NB4 (cell line): ENCODE measurements at regions not wholly inside any gene's neighbourhood (a gene's known extent, or its start where the extent isn't known, plus 50 kb on each side); places are given as distances from the start of the nearest gene placed in this dataset.

ENCODE experiments used
- DNase-seq: peaks from one replicate; pipeline ENCODE4 v3.0.0; 2010; ENCODE audit warnings: low read depth
- H3K4me3 ChIP-seq: one replicate; pipeline ENCODE4 v1.5.1; 2011; ENCODE audit warnings: mild to moderate bottlenecking, low read depth, low read length, moderate library complexity
- MYC ChIP-seq: IDR thresholded peaks from 2 replicates; pipeline ENCODE4 v1.6.1; 2011; ENCODE audit warnings: low read depth, low read length
- POLR2A ChIP-seq: IDR thresholded peaks from 2 replicates; pipeline ENCODE4 v1.6.1; 2011; ENCODE audit warnings: mild to moderate bottlenecking; ENCODE audit not compliant: insufficient read length; ENCODE audit errors: extremely low read depth
- TF ChIP-seq, protein P1 (sequence below): IDR thresholded peaks from 2 replicates; pipeline ENCODE4 v1.6.1; 2011; ENCODE audit warnings: low read depth, low read length
- TF ChIP-seq, protein P2 (sequence below): IDR thresholded peaks from one replicate; pipeline ENCODE4 v1.5.1; 2012; ENCODE audit warnings: low read depth, low read length

DNA sequence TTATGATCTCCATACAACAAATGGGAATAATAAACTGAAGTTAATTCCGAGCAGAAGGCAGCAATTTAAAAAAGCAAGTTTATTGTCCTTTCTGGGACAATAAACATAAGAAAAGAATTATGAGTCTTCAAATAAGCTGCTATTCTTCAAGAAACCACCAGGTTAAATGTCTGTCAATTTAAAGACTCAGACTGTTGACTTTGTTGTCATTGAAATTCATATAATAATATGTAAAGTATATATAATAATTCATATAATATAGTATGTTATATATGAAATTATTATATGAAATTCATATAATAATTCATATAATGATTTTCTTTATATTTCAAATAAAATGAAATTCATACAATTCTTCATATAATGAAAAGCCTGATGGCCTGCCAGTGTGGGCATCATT is 497.5 kb upstream of the RGMB start:
- TF ChIP-seq, protein P1, sequence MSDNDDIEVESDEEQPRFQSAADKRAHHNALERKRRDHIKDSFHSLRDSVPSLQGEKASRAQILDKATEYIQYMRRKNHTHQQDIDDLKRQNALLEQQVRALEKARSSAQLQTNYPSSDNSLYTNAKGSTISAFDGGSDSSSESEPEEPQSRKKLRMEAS, result no peak
- TF ChIP-seq MYC, result no peak
- TF ChIP-seq, protein P2, sequence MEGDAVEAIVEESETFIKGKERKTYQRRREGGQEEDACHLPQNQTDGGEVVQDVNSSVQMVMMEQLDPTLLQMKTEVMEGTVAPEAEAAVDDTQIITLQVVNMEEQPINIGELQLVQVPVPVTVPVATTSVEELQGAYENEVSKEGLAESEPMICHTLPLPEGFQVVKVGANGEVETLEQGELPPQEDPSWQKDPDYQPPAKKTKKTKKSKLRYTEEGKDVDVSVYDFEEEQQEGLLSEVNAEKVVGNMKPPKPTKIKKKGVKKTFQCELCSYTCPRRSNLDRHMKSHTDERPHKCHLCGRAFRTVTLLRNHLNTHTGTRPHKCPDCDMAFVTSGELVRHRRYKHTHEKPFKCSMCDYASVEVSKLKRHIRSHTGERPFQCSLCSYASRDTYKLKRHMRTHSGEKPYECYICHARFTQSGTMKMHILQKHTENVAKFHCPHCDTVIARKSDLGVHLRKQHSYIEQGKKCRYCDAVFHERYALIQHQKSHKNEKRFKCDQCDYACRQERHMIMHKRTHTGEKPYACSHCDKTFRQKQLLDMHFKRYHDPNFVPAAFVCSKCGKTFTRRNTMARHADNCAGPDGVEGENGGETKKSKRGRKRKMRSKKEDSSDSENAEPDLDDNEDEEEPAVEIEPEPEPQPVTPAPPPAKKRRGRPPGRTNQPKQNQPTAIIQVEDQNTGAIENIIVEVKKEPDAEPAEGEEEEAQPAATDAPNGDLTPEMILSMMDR, result no peak
- no peak for TF ChIP-seq POLR2A
- DNase-seq, result no peak
- no peak overlapping the region for H3K4me3 ChIP-seq

DNA sequence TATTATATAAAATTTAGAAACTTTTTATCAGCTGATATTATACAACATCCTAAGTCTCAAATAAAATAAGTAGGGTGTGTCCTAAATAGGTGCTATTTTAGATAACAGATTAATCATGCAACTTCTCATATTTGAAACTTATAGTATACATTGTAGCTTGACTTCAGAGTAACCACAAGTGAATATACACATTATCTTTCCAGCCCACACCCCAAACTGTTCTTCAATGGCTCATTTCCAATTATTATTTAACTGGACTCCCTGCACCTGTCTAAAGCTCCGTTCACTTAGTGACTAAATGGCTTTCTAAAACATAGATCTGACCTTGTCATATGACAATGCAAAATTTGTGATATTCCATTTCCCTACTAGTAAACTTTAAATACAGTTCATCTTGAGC is 490.9 kb upstream of the RGMB start:
- H3K4me3 ChIP-seq, result no peak overlapping the region
- TF ChIP-seq, protein P2, result no peak
- TF ChIP-seq POLR2A (no peak), MYC (no peak)
- TF ChIP-seq, protein P1, result no peak
- no peak for DNase-seq

DNA sequence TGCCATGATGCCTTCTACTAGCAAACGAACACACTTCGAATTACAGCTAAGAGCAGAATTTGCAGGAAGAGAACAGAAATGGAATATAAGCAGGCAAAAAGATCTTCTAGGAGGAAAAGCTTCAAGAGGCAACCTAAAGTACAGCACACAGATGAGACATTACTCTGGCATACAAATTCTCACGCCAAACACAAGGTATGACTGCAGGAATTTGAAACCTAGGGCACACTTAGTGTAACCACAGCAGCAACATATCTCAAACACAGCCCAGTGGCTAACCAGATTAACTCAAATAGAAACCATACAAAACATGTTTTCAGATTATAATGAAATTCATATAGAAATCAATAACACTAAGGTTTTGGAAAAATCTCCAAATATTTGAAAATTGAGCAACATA is 481.0 kb upstream of the RGMB start:
- H3K4me3 ChIP-seq, result no peak overlapping the region
- no peak for TF ChIP-seq POLR2A
- DNase-seq, result no peak

DNA sequence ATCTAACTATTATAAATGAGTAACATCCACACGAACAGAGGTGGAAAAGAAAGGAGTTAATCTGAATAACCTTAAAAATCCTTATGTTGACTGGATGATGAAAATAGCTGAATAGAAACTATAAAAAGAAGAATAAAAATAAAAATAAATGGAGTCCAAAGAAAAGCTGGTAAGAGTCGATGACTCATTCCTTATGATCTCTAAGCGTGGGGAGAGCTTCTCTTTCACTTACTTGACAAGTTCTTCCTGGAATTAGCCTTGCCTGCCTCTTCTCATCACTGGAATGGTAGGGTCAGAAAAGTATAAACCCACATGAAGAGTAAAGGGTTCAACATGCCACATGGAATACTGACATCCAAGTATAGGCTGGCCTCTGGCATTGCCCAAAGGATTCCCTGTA is 477.0 kb upstream of the RGMB start:
- no peak for TF ChIP-seq MYC
- TF ChIP-seq POLR2A, result no peak
- TF ChIP-seq, protein P2, result no peak
- TF ChIP-seq, protein P1, result no peak
- DNase-seq, result no peak
- no peak overlapping the region for H3K4me3 ChIP-seq

DNA sequence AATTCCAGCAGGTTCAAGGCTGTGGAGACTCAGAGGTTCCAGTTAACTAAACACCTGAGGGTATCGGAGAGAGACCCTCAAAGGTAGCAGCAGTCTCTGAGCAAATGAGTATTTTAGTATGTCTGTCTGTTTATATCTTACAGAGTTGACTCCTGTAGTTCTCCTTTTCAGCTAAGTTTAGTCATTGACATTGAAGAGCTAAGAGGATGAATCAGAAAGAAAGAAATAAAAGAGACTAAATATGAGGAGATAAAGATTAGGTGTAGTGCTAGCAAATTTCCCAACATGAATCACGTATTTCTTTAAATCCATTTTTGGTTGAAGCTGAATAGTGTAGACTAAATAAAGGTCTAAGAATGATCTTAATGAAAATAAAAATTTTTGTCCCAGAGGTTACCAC is 474.0 kb upstream of the RGMB start:
- DNase-seq, result no peak
- H3K4me3 ChIP-seq, result no peak overlapping the region
- TF ChIP-seq POLR2A (no peak), MYC (no peak)
- TF ChIP-seq, protein P1, result no peak
- TF ChIP-seq, protein P2, result no peak

DNA sequence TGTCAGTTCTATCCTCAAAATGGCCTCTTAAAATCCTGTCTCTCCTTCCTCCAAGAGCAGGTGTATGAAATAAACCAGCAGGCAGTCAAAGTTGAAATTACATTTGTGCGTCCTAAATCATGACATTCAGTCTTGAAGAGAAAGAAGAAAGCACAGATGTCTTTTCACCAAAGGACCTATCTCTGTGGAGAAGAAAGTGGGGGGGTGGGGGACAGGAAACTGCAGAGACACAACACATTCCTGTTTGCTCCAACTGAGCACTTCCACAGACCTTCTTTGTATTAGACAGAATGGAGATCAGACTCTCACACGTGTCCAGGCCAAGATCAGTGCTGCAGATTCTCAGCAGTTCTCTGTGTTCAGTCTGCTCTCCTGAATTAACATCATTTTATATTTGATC is 471.9 kb upstream of the RGMB start:
- TF ChIP-seq MYC (no peak), POLR2A (no peak)
- TF ChIP-seq, protein P1, result no peak
- TF ChIP-seq, protein P2, result no peak
- H3K4me3 ChIP-seq, result no peak overlapping the region
- no peak for DNase-seq
